GM12878 (cell line): ENCODE measurements at regions not wholly inside any gene's neighbourhood (a gene's known extent, or its start where the extent isn't known, plus 50 kb on each side); places are given as distances from the start of the nearest gene placed in this dataset.

Source experiments
- POLR2AphosphoS5 ChIP-seq: IDR thresholded peaks from 2 replicates; pipeline ENCODE4 v1.6.1; 2011; ENCODE audit warnings: mild to moderate bottlenecking, low read length, inconsistent platforms
- USF1 ChIP-seq: IDR thresholded peaks from 2 replicates; pipeline ENCODE4 v1.6.1; 2011; ENCODE audit warnings: borderline replicate concordance, low read depth, mild to moderate bottlenecking, moderate library complexity, mixed read lengths, low read length; ENCODE audit not compliant: insufficient read depth; ENCODE audit errors: extremely low read length
- TF ChIP-seq, protein P1 (sequence below), 3 experiments: IDR thresholded peaks in 2 of 3; conservative IDR thresholded peaks in 1 of 3; 2 replicates each; pipeline ENCODE4 v1.5.1; 2011; ENCODE audit warnings: low read depth in 3 of 3, low read length in 3 of 3, mild to moderate bottlenecking in 3 of 3, control low read depth in 2 of 3, moderate library complexity in 2 of 3, inconsistent platforms in 1 of 3, mixed read lengths in 1 of 3; ENCODE audit not compliant: control insufficient read depth in 2 of 3, insufficient read depth in 1 of 3; ENCODE audit errors: extremely low read depth in 1 of 3

DNA sequence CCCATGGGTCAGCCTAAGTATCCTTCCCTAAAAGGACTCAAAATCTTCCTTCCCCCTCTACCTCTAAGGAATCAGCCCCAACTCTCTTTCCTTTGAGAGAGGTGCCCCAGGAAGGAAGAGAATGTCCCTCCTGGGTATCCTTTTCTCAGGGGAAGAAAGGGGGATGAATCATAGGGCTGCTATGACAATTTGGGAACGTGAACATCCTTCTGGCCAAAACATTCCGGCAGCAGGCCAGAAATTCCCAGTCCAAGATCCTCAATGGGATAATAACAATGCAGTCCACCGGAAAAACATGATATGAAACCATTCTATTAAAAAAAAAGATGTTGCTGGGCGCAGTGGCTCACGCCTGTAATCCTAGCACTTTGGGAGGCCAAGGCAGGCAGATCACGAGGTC lies 50.8 kb upstream of the CACNA2D3 start:
- TF ChIP-seq, protein P1, sequence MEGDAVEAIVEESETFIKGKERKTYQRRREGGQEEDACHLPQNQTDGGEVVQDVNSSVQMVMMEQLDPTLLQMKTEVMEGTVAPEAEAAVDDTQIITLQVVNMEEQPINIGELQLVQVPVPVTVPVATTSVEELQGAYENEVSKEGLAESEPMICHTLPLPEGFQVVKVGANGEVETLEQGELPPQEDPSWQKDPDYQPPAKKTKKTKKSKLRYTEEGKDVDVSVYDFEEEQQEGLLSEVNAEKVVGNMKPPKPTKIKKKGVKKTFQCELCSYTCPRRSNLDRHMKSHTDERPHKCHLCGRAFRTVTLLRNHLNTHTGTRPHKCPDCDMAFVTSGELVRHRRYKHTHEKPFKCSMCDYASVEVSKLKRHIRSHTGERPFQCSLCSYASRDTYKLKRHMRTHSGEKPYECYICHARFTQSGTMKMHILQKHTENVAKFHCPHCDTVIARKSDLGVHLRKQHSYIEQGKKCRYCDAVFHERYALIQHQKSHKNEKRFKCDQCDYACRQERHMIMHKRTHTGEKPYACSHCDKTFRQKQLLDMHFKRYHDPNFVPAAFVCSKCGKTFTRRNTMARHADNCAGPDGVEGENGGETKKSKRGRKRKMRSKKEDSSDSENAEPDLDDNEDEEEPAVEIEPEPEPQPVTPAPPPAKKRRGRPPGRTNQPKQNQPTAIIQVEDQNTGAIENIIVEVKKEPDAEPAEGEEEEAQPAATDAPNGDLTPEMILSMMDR (IDR thresholded peaks at IDR 0.05 in 2 of 3, conservative IDR thresholded peaks at IDR 0.05 in 1 of 3; ENCODE audit: control insufficient read depth in 2 of 3, extremely low read depth in 1 of 3, insufficient read depth in 1 of 3, low read depth in 3 of 3, low read length in 3 of 3) = no peak
- TF ChIP-seq POLR2AphosphoS5 = no peak
- TF ChIP-seq USF1 = no peak
